ENCODE measurements at regions not wholly inside any gene's neighbourhood (a gene's known extent, or its start where the extent isn't known, plus 50 kb on each side); places are given as distances from the start of the nearest gene placed in this dataset.

DNA sequence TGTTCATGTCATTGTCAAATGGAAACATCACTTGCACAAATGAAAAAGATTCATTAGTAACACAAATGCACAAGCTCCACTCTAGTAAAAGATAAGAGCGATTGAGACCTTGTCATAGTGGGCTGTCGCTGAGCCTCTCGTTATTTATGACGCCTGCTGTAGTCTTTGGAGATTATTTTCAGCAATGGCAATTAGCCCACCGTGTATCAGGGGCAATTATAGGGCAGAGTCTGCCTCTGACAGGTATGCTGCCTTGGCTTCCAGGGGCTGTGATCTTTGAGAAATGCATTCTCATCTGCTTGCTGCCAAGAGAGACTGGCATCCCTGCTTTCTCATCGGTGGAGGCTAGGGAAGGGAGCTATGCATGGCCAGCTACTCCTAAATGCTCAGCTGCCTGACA, 426.8 kb upstream of the CLINT1 start:
- Histone ChIP-seq H3K4me1 (ENCODE audit: control insufficient read depth, extremely low read depth, insufficient read depth, low read length) (no peaks in the 10 kb centered on the region), H3K9me3 (ENCODE audit: control insufficient read depth, low read depth, low read length) (no peaks in the 10 kb centered on the region), H3K9me1 (ENCODE audit: control insufficient read depth, extremely low read depth, insufficient read depth, low read length) (no peaks in the 10 kb centered on the region), H2AFZ (ENCODE audit: control insufficient read depth, low read length) (no peak overlapping the region), H3K27me3 (ENCODE audit: control insufficient read depth, extremely low read depth, insufficient read depth, low read length) (no peaks in the 10 kb centered on the region), H3K27ac (ENCODE audit: control insufficient read depth, insufficient read depth, low read length) (no peak overlapping the region), H4K20me1 (ENCODE audit: control insufficient read depth, extremely low read depth, insufficient read depth, low read length) (no peaks in the 10 kb centered on the region), H3K9ac (ENCODE audit: control insufficient read depth, extremely low read depth, insufficient read depth, low read length) (no peak overlapping the region), H3K79me2 (ENCODE audit: control insufficient read depth, insufficient read depth, low read length) (no peaks in the 10 kb centered on the region), H3K36me3 (ENCODE audit: control insufficient read depth in 2 of 2, extremely low read depth in 1 of 2, insufficient read depth in 2 of 2, low read length in 2 of 2) (no peaks in the 10 kb centered on the region), H3K4me2 (ENCODE audit: control insufficient read depth, extremely low read depth, insufficient read depth, low read depth, low read length) (no peak overlapping the region), H3K4me3 (ENCODE audit: control insufficient read depth in 2 of 3, extremely low read depth in 1 of 3, insufficient read depth in 2 of 3, low read depth in 1 of 3, low read length in 3 of 3) (no peak overlapping the region)
- dilution Hi-C loops (cut with MboI; ENCODE audit: extremely low pct_ligation_motif_present, low sequenced_read_pairs) = no loop called here
- no peak for DNase-seq (ENCODE audit: low read depth, low spot score)
- no peak for TF ChIP-seq EZH2 (IDR thresholded peaks at IDR 0.05; ENCODE audit: low read length)
- TF ChIP-seq, protein P1, sequence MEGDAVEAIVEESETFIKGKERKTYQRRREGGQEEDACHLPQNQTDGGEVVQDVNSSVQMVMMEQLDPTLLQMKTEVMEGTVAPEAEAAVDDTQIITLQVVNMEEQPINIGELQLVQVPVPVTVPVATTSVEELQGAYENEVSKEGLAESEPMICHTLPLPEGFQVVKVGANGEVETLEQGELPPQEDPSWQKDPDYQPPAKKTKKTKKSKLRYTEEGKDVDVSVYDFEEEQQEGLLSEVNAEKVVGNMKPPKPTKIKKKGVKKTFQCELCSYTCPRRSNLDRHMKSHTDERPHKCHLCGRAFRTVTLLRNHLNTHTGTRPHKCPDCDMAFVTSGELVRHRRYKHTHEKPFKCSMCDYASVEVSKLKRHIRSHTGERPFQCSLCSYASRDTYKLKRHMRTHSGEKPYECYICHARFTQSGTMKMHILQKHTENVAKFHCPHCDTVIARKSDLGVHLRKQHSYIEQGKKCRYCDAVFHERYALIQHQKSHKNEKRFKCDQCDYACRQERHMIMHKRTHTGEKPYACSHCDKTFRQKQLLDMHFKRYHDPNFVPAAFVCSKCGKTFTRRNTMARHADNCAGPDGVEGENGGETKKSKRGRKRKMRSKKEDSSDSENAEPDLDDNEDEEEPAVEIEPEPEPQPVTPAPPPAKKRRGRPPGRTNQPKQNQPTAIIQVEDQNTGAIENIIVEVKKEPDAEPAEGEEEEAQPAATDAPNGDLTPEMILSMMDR (optimal IDR thresholded peaks at IDR 0.05 in 1 of 3, IDR thresholded peaks at IDR 0.05 in 1 of 3, conservative IDR thresholded peaks at IDR 0.05 in 1 of 3; ENCODE audit: extremely low read depth in 1 of 3, insufficient read depth in 2 of 3, low read length in 3 of 3) = no peak
- no peak for FAIRE-seq

DNA sequence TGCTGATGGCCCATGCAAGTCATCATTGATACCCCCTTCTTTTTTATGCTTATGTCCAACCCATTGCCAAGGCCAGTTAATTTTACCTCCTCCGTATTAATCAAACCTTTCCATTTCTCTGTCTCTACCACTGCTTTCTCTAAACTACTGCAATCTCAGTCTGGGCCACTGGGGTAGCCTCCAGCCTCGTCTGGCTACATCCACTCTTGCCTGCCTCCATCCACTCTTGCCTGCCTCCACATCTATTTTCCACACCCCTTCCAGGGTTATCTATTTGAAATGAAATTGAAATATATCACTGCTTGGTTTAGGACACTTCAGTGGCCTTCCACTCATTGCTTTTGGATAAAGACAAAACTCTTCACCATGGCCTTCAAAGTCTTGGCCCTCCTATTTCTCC, 425.3 kb upstream of the CLINT1 start:
- H3K4me3 ChIP-seq (ENCODE audit: control insufficient read depth in 2 of 3, extremely low read depth in 1 of 3, insufficient read depth in 2 of 3, low read depth in 1 of 3, low read length in 3 of 3) = no peak overlapping the region
- no peaks in the 10 kb centered on the region for H3K27me3 ChIP-seq (ENCODE audit: control insufficient read depth, extremely low read depth, insufficient read depth, low read length)
- no peak for DNase-seq (ENCODE audit: low read depth, low spot score)
- H3K36me3 ChIP-seq (ENCODE audit: control insufficient read depth in 2 of 2, extremely low read depth in 1 of 2, insufficient read depth in 2 of 2, low read length in 2 of 2) = no peaks in the 10 kb centered on the region
- no peak for FAIRE-seq
- H3K79me2 ChIP-seq (ENCODE audit: control insufficient read depth, insufficient read depth, low read length) = no peaks in the 10 kb centered on the region
- TF ChIP-seq EZH2 (IDR thresholded peaks at IDR 0.05; ENCODE audit: low read length) = no peak
- TF ChIP-seq, protein P1 (optimal IDR thresholded peaks at IDR 0.05 in 1 of 3, IDR thresholded peaks at IDR 0.05 in 1 of 3, conservative IDR thresholded peaks at IDR 0.05 in 1 of 3; ENCODE audit: extremely low read depth in 1 of 3, insufficient read depth in 2 of 3, low read length in 3 of 3) = peak in 1 of 3 experiments; percentile 14
- H3K9ac ChIP-seq (ENCODE audit: control insufficient read depth, extremely low read depth, insufficient read depth, low read length) = no peak overlapping the region
- H3K4me1 ChIP-seq (ENCODE audit: control insufficient read depth, extremely low read depth, insufficient read depth, low read length) = no peaks in the 10 kb centered on the region
- no peak overlapping the region for H3K27ac ChIP-seq (ENCODE audit: control insufficient read depth, insufficient read depth, low read length)
- no peak overlapping the region for H3K4me2 ChIP-seq (ENCODE audit: control insufficient read depth, extremely low read depth, insufficient read depth, low read depth, low read length)
- no peaks in the 10 kb centered on the region for H4K20me1 ChIP-seq (ENCODE audit: control insufficient read depth, extremely low read depth, insufficient read depth, low read length)
- no peak overlapping the region for H2AFZ ChIP-seq (ENCODE audit: control insufficient read depth, low read length)
- dilution Hi-C loops (cut with MboI; ENCODE audit: extremely low pct_ligation_motif_present, low sequenced_read_pairs) = no loop called here
- H3K9me3 ChIP-seq (ENCODE audit: control insufficient read depth, low read depth, low read length) = no peaks in the 10 kb centered on the region
- no peaks in the 10 kb centered on the region for H3K9me1 ChIP-seq (ENCODE audit: control insufficient read depth, extremely low read depth, insufficient read depth, low read length)

Data from keratinocyte (primary cell).